Fibroblast of lung (primary cell): ENCODE measurements at regions not wholly inside any gene's neighbourhood (a gene's known extent, or its start where the extent isn't known, plus 50 kb on each side); places are given as distances from the start of the nearest gene placed in this dataset.

Experiments used
- CTCF ChIP-seq, 2 donors: IDR thresholded peaks in 1 of 2; conservative IDR thresholded peaks in 1 of 2; 1 replicate in 1 of 2; 2 replicates in 1 of 2; pipeline ENCODE4 v1.5.1; 2011 to 2012; ENCODE audit warnings: low read length in 2 of 2, control low read depth in 1 of 2, inconsistent platforms in 1 of 2, low read depth in 1 of 2, mild to moderate bottlenecking in 1 of 2
- EZH2 ChIP-seq: IDR thresholded peaks from 2 replicates; pipeline ENCODE4 v1.5.1; 2012; ENCODE audit warnings: low read length, control low read depth, mild to moderate bottlenecking; ENCODE audit errors: missing control alignments

- TF ChIP-seq CTCF (conservative IDR thresholded peaks at IDR 0.05 in 1 of 2, IDR thresholded peaks at IDR 0.05 in 1 of 2; ENCODE audit: low read depth in 1 of 2, low read length in 2 of 2) (no peak), EZH2 (no peak)
These were observed 69.3 kb upstream of the PPP2R5A start for GRCh38 chr1:212215910-212216309.
